ENCODE measurements at regions not wholly inside any gene's neighbourhood (a gene's known extent, or its start where the extent isn't known, plus 50 kb on each side); places are given as distances from the start of the nearest gene placed in this dataset.

DNA sequence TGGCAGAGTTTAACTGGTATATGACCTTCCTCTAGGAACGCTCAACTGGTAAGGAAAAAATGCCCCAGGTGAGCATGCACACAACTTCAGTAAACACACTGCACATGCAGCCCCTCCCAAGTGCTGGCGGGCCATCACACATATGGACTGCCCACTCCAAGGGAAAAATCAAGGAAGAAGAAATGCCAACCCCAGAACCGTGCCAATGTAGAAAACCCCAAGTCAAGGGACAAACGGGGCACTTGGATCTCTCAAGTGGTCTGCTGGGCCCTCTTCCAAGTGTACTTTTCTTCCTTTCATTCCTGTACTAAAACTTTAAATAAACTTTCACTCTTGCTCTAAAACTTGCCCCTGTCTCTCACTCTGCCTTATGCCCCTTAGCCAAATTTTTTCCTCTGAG is 76.4 kb upstream of the ACVR1 start (continued):
- TF ChIP-seq, protein P1, sequence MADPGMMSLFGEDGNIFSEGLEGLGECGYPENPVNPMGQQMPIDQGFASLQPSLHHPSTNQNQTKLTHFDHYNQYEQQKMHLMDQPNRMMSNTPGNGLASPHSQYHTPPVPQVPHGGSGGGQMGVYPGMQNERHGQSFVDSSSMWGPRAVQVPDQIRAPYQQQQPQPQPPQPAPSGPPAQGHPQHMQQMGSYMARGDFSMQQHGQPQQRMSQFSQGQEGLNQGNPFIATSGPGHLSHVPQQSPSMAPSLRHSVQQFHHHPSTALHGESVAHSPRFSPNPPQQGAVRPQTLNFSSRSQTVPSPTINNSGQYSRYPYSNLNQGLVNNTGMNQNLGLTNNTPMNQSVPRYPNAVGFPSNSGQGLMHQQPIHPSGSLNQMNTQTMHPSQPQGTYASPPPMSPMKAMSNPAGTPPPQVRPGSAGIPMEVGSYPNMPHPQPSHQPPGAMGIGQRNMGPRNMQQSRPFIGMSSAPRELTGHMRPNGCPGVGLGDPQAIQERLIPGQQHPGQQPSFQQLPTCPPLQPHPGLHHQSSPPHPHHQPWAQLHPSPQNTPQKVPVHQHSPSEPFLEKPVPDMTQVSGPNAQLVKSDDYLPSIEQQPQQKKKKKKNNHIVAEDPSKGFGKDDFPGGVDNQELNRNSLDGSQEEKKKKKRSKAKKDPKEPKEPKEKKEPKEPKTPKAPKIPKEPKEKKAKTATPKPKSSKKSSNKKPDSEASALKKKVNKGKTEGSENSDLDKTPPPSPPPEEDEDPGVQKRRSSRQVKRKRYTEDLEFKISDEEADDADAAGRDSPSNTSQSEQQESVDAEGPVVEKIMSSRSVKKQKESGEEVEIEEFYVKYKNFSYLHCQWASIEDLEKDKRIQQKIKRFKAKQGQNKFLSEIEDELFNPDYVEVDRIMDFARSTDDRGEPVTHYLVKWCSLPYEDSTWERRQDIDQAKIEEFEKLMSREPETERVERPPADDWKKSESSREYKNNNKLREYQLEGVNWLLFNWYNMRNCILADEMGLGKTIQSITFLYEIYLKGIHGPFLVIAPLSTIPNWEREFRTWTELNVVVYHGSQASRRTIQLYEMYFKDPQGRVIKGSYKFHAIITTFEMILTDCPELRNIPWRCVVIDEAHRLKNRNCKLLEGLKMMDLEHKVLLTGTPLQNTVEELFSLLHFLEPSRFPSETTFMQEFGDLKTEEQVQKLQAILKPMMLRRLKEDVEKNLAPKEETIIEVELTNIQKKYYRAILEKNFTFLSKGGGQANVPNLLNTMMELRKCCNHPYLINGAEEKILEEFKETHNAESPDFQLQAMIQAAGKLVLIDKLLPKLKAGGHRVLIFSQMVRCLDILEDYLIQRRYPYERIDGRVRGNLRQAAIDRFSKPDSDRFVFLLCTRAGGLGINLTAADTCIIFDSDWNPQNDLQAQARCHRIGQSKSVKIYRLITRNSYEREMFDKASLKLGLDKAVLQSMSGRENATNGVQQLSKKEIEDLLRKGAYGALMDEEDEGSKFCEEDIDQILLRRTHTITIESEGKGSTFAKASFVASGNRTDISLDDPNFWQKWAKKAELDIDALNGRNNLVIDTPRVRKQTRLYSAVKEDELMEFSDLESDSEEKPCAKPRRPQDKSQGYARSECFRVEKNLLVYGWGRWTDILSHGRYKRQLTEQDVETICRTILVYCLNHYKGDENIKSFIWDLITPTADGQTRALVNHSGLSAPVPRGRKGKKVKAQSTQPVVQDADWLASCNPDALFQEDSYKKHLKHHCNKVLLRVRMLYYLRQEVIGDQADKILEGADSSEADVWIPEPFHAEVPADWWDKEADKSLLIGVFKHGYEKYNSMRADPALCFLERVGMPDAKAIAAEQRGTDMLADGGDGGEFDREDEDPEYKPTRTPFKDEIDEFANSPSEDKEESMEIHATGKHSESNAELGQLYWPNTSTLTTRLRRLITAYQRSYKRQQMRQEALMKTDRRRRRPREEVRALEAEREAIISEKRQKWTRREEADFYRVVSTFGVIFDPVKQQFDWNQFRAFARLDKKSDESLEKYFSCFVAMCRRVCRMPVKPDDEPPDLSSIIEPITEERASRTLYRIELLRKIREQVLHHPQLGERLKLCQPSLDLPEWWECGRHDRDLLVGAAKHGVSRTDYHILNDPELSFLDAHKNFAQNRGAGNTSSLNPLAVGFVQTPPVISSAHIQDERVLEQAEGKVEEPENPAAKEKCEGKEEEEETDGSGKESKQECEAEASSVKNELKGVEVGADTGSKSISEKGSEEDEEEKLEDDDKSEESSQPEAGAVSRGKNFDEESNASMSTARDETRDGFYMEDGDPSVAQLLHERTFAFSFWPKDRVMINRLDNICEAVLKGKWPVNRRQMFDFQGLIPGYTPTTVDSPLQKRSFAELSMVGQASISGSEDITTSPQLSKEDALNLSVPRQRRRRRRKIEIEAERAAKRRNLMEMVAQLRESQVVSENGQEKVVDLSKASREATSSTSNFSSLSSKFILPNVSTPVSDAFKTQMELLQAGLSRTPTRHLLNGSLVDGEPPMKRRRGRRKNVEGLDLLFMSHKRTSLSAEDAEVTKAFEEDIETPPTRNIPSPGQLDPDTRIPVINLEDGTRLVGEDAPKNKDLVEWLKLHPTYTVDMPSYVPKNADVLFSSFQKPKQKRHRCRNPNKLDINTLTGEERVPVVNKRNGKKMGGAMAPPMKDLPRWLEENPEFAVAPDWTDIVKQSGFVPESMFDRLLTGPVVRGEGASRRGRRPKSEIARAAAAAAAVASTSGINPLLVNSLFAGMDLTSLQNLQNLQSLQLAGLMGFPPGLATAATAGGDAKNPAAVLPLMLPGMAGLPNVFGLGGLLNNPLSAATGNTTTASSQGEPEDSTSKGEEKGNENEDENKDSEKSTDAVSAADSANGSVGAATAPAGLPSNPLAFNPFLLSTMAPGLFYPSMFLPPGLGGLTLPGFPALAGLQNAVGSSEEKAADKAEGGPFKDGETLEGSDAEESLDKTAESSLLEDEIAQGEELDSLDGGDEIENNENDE (IDR thresholded peaks at IDR 0.05; ENCODE audit: insufficient replicate concordance, low read length): no peak
- TF ChIP-seq GABPA (IDR thresholded peaks at IDR 0.05; ENCODE audit: borderline replicate concordance, insufficient read depth, low read length): no peak
- TF ChIP-seq JUND (IDR thresholded peaks at IDR 0.05; ENCODE audit: low read length): no peak
- no peak for TF ChIP-seq RFX5 (IDR thresholded peaks at IDR 0.05; ENCODE audit: borderline replicate concordance, low read depth, low read length)
- TF ChIP-seq MAFK (IDR thresholded peaks at IDR 0.05; ENCODE audit: low read depth, low read length): no peak
- TF ChIP-seq CBX5 (IDR thresholded peaks at IDR 0.05; ENCODE audit: low read depth, low read length): no peak
- TF ChIP-seq SAP30 (IDR thresholded peaks at IDR 0.05; ENCODE audit: insufficient read depth, insufficient replicate concordance, low read length): no peak
- TF ChIP-seq TAF1 (IDR thresholded peaks at IDR 0.05; ENCODE audit: low read depth, low read length): no peak
- no peak for TF ChIP-seq SIX5 (IDR thresholded peaks at IDR 0.05; ENCODE audit: low read depth, low read length)
- TF ChIP-seq KDM1A (IDR thresholded peaks at IDR 0.05; ENCODE audit: borderline replicate concordance, low read length): no peak
- TF ChIP-seq TEAD4 (IDR thresholded peaks at IDR 0.05; ENCODE audit: low read depth, low read length): no peak

All from H1 (cell line).